GM19372 (cell line): ENCODE measurements at regions not wholly inside any gene's neighbourhood (a gene's known extent, or its start where the extent isn't known, plus 50 kb on each side); places are given as distances from the start of the nearest gene placed in this dataset.

Experiments used
- ATAC-seq: cut with Tn5 transposase; IDR thresholded peaks from one replicate; pipeline ENCODE4 v1.9.1; 2021; ENCODE audit warnings: mild to moderate bottlenecking, low read depth, moderate library complexity; ENCODE audit not compliant: unreplicated experiment

DNA sequence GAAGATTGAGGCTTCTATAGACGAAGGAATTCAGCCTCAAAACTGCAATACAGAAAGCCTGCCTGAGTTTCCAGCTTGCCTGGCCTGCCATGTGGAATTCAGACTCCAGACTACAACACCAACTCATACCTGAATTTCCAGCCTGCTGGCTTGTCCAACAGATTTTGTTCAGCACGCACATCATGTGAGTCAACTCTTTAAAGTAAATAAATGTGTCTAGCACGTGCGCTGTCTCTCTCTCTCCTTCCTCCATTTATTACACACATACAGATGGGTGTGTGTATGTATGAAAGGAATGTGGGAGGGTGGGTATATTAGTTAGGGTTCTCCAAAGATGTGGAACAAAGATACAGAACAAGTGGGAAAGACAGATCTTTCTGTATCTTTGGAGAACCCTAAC is 82.4 kb upstream of the TAS2R1 start:
- ATAC-seq = no peak

DNA sequence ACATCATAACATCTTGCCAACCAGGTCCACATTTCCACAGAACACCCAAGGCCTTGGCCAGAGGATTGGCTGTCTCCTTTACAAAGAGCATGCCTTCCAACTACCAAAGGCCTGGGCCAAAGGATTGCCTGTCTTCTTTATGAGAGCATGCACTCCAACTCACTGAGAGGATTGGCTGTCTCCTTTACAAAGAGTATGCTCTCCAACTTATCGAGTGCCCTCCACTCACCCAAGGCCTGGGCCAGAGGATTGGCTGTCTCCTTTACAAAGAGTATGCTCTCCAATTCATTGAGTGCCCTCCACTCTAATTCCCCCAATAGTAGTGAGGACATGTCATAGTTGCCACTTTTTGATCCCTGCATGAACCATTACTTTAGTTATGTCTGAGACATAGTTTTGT is 79.9 kb upstream of the TAS2R1 start:
- no peak for ATAC-seq

DNA sequence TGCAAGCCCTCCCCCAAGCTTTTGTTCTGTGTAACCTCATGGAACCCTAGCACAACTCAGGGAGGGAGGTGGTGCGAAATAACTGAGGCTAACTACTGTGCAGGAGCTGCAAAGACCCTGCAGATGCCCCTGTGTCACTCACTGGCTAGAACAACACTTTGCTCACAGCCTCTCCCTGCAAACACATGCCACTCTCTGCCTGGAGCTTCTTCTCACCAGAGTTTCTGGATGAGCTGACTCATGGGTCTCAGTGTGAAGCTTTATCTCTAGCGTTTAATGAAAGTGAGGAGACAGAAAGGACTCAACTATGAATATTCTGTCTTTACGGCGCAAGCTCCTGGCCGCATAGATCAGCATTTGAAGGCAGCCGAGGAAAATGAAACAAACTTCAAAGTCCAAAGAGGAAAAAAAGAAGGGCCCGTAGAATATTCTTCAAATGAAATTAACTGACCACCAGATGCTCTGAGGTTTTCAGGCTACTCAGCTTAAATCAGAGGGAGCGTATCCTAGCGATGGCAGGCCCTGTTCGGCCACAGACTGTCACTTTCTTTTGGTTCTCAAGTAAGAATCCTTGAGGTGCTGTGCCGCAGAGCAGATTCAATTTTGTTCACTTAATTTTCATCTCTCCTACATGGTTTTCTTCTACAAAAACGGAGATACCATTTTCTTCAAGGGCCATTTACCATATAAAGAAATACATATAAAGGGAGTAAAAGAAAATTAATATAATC is 77.7 kb upstream of the TAS2R1 start:
- ATAC-seq = no peak

DNA sequence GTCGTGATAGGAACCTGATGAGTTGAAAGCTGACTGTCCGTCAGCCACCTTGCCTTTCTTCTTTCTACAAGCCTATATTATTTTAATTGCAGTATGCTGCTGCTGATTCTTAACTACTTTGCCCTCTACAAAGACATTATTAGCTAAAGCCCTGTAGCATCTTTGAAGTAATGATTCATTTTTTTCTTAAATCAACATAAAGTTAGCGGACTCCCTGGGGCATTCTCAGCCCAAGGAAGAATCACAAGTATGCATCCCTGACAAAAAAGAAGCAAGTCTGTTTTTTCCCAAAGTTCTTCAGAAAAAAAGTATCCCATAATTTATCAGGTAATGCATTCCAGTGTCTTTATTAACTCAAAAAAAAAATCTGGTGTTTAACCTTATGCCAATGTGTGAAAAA is 69.5 kb upstream of the TAS2R1 start:
- ATAC-seq = no peak

DNA sequence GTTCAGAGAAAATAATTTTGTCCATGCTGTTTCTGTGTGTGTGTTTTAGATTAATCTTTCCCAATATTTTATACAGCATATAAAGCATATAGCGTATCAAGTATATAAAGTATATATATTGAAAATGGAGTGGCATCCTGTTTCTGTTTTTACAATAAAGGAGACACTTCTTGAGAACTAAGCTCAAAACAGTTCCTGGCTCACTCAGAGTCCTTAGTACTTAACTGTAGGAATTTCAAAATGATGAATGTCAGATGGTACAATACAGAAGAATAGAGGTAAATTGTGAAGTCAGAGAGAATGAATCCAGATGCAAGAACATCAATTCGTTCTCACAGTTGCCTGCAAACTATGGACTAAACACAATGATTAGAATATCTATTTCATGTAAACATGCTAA is 68.7 kb upstream of the TAS2R1 start:
- ATAC-seq = no peak

DNA sequence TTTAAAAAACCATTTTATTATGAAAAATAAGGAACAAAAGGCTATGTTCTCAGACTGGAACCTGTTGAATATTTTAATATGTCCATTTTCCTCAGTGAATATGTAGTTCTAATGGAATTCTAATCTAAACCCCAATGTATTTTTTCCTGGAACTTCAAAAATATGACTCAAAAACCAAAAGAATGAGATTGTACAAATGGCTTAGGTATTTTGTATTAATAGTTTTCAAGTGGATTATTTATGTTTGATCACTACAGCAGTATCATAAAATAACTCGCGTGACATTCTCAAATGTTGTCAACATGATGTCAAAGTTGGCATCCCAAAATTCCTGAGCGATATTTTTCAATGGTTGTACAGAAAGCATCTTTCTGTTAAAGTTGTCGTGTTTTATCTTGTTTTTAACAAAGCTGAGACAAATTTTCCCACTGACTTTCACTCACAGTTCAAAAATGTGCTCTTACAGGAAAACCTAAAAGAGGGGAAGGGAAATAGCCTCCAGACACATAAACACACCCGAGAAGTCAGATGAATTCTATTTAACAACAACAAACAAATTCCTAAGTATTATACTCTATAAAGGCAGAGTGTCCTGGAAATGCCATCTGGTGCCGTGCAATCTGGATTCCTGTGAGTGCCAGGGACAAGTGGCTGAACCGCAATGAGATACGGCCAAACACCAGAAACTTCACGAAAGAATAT is 68.1 kb upstream of the TAS2R1 start:
- no peak for ATAC-seq

DNA sequence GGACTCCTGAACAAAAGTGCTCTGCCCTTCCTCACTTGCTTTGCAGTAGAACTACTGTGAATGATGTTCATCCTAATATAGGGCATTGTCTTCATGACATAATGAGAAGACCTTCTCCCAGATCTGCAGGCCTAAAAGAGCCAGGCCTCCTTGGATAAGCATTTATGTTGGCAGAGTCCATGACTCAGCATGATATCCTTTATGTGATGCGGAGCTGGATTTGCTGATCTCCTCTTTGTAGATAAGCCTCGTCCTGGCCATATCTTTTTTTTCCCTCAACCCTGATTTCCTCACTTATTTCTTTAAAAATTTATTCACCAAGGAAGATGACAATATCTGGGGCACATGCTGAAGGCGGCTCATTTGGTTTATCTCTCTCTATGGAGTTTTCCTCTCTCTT is 62.4 kb upstream of the TAS2R1 start:
- ATAC-seq = no peak

DNA sequence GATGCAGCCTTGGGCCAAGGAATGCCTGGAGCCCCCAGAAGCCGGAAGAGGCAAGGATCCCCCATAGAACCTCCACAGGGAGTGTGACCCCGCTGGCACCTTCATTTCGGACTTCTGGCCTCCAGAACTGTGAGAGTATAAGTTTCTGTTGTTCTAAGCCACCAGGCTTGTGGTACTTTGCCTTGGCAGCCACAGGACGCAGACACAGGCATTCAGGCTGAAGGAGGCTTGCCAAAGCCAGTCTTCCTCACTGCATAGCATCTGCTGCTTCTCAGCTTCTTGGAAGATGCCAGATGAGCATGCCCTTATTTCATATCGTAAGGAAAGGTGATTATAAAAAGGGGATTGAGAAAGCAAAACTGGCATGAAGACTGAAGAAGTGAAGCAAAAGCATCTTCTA is 61.1 kb upstream of the TAS2R1 start:
- ATAC-seq = no peak

DNA sequence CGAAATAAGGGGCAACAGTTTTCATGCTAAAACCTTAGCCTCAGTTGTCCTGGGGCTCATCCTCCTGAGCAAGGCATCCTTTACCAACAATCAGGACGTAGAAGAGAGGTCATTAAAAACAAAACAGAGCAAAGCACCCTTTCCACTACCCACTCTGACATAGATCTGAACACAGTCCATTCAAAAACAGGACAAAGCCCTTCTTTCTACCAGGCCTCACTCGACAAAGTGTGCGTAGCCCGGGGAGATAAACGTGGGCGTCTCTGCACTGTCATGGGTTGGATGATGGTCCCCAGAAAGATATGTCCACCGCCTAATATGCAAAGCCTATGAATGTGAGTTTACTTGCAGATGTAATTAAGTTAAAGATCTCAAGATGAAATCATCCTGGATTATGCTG is 60.6 kb upstream of the TAS2R1 start:
- ATAC-seq = no peak

DNA sequence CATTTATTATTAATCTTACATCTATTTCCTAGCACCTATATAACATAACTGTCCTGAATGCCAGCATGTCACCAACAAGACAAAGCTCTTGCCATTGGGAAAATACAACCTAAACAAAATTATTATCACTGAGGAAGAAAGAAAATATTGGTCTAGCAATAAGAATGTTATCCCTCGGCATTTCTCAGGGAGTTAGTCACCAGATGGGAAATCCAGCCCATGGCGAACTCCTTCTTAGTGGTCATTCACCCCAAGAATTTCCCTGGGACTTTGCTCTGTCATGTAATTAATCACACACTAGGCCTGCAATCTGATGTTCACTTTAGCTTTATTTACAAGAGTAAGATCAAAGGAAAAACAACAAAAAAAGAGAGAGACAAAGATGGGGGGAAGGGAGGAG is 56.1 kb upstream of the TAS2R1 start:
- no peak for ATAC-seq

DNA sequence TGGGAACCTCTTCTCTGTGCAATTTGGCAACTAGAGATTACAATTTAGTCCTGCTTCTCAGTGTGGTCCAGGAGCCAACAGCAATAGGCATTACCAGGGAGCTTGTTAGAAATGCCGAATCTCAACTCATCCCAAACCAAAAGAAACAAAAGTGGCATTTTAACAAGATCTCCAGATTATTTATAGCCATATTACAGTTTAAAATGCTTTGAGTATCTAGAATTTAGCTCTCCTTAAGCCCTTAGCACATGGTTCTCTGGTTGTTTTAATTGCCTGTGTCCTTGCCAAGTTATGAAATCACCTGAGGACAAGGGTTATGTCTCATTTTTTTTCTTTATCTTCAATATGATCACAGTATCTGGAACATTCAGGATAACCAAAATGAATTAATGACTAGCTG is 51.6 kb upstream of the TAS2R1 start:
- ATAC-seq = no peak
